Endodermal cell (in vitro differentiated cells): ENCODE measurements at regions not wholly inside any gene's neighbourhood (a gene's known extent, or its start where the extent isn't known, plus 50 kb on each side); places are given as distances from the start of the nearest gene placed in this dataset.

Source experiments
- DNase-seq: peaks from one replicate; pipeline ENCODE4 v3.0.0-alpha.2; 2017
- H3K27ac ChIP-seq: 2 replicates; pipeline ENCODE4 v1.5.1; 2013; ENCODE audit warnings: mild to moderate bottlenecking, low read depth, low read length, moderate library complexity
- H3K27me3 ChIP-seq: 2 replicates; pipeline ENCODE4 v1.6.1; 2013; ENCODE audit warnings: mild to moderate bottlenecking, low read length, moderate library complexity; ENCODE audit not compliant: insufficient read depth, control insufficient read depth, poor library complexity, severe bottlenecking
- H3K36me3 ChIP-seq: 2 replicates; pipeline ENCODE4 v1.7.0; 2013; ENCODE audit warnings: mild to moderate bottlenecking, low read length, moderate library complexity; ENCODE audit not compliant: control insufficient read depth, insufficient read depth
- H3K4me1 ChIP-seq: one replicate; pipeline ENCODE4 v1.7.0; 2013; ENCODE audit warnings: low read length; ENCODE audit not compliant: control insufficient read depth, insufficient read depth
- H3K4me3 ChIP-seq: 2 replicates; pipeline ENCODE4 v1.5.1; 2013; ENCODE audit warnings: mild to moderate bottlenecking, low read length, moderate library complexity
- H3K9ac ChIP-seq: 2 replicates; pipeline ENCODE4 v1.6.1; 2013; ENCODE audit warnings: mild to moderate bottlenecking, low read length, moderate library complexity; ENCODE audit not compliant: poor library complexity, severe bottlenecking; ENCODE audit errors: extremely low read depth
- H3K9me3 ChIP-seq: 2 replicates; pipeline ENCODE4 v1.6.1; 2013; ENCODE audit warnings: mild to moderate bottlenecking, low read length, moderate library complexity; ENCODE audit not compliant: control insufficient read depth
- H3K27ac Mint-ChIP-seq: 2 replicates; pipeline ENCODE4 v1.8.0; 2020; ENCODE audit warnings: mixed read lengths
- H3K27me3 Mint-ChIP-seq: 2 replicates; pipeline ENCODE4 v1.8.0; 2021; ENCODE audit warnings: mild to moderate bottlenecking, mixed read lengths; ENCODE audit not compliant: insufficient read depth
- H3K36me3 Mint-ChIP-seq: 2 replicates; pipeline ENCODE4 v1.8.0; 2020; ENCODE audit warnings: low read depth, mixed read lengths
- H3K4me1 Mint-ChIP-seq: 2 replicates; pipeline ENCODE4 v1.8.0; 2020; ENCODE audit warnings: mixed read lengths
- H3K4me3 Mint-ChIP-seq: 2 replicates; pipeline ENCODE4 v1.8.0; 2020; ENCODE audit warnings: mild to moderate bottlenecking, moderate library complexity, mixed read lengths
- H3K9me3 Mint-ChIP-seq: 2 replicates; pipeline ENCODE4 v1.8.0; 2020; ENCODE audit warnings: mild to moderate bottlenecking, mixed read lengths
- CTCF ChIP-seq: fragments of 200-600 bp; sonication (generic); conservative IDR thresholded peaks from 2 replicates; pipeline ENCODE4 v1.5.0; 2021; ENCODE audit warnings: antibody characterized with exemption, mild to moderate bottlenecking
- WGBS, 2 experiments: methylation state at CpG; one replicate each; pipeline versions ENCODE4 v1.1.5 to v1.1.7; 2013; ENCODE audit warnings: missing lambda C conversion rate in 2 of 2, mixed read lengths in 1 of 2; ENCODE audit not compliant: insufficient coverage in 1 of 2, insufficient read length in 1 of 2; 5-methylcytosine and 5-hydroxymethylcytosine counted together

- H3K4me1 ChIP-seq, result no peaks in the 10 kb centered on the region
- no peak overlapping the region for H3K4me3 ChIP-seq
- H3K36me3 ChIP-seq, result no peaks in the 10 kb centered on the region
- H3K27me3 ChIP-seq, result no peaks in the 10 kb centered on the region
- H3K27ac ChIP-seq, result no peak overlapping the region
- H3K27ac Mint-ChIP-seq, result no peak overlapping the region
- no peak for DNase-seq
- H3K4me1 Mint-ChIP-seq, result no peaks in the 10 kb centered on the region
- TF ChIP-seq CTCF, result no peak
- no peaks in the 10 kb centered on the region for H3K27me3 Mint-ChIP-seq
- H3K4me3 Mint-ChIP-seq, result no peak overlapping the region
- H3K36me3 Mint-ChIP-seq, result no peaks in the 10 kb centered on the region
- H3K9me3 ChIP-seq, result peaks cover 31% of the 10 kb centered on the region
- H3K9ac ChIP-seq, result no peak overlapping the region
- peaks cover 32% of the 10 kb centered on the region for H3K9me3 Mint-ChIP-seq
These were observed 1667.9 kb downstream of the SLITRK1 start for GRCh38 chr13:82214341-82214740.

- Mint-ChIP-seq H3K27ac (no peak overlapping the region), H3K4me3 (no peak overlapping the region), H3K36me3 (no peaks in the 10 kb centered on the region), H3K9me3 (peaks cover 2% of the 10 kb centered on the region), H3K27me3 (no peaks in the 10 kb centered on the region), H3K4me1 (no peaks in the 10 kb centered on the region)
- H3K27me3 ChIP-seq, result no peaks in the 10 kb centered on the region
- no peak for DNase-seq
- no peak overlapping the region for H3K4me3 ChIP-seq
- 92 to 98% methylated on average over 5 to 6 of the region's 6 CpGs for WGBS, 2 experiments
- no peak overlapping the region for H3K9ac ChIP-seq
- no peaks in the 10 kb centered on the region for H3K4me1 ChIP-seq
- no peak for TF ChIP-seq CTCF
- no peaks in the 10 kb centered on the region for H3K36me3 ChIP-seq
- no peak overlapping the region for H3K27ac ChIP-seq
- no peaks in the 10 kb centered on the region for H3K9me3 ChIP-seq
These were observed 1676.0 kb downstream of the SLITRK1 start for GRCh38 chr13:82206241-82206640.

DNA sequence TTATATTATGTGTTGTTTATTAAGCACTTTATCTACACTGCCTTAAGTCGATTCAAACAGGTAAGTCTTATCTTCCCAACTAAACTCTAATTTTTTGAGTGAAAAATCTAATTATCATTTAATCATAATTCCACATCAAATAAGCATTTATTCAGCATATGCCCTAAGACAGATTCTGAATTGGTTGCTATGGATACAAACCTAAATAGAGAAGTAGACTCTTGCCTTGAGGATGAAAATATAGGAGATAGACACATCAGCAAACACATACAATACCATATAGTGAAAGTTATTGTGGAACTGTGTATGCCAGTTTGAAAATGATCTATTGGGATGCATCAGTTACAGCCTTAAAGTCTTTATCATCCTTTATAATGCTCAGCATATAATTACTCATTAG lies 1679.9 kb downstream of the SLITRK1 start:
- Mint-ChIP-seq H3K4me3 (no peak overlapping the region), H3K36me3 (no peaks in the 10 kb centered on the region), H3K27me3 (no peaks in the 10 kb centered on the region), H3K9me3 (no peaks in the 10 kb centered on the region), H3K4me1 (peaks cover 5% of the 10 kb centered on the region), H3K27ac (no peak overlapping the region)
- Histone ChIP-seq H3K27me3 (no peaks in the 10 kb centered on the region), H3K9me3 (no peaks in the 10 kb centered on the region), H3K4me1 (no peaks in the 10 kb centered on the region), H3K9ac (no peak overlapping the region), H3K27ac (no peak overlapping the region), H3K4me3 (no peak overlapping the region), H3K36me3 (no peaks in the 10 kb centered on the region)
- DNase-seq, result no peak
- no peak for TF ChIP-seq CTCF
- WGBS, 2 experiments, result 86% methylated on average over 1 of the region's 1 CpG; no CpG with 5 or more reads in 1 of the 2 experiments
